Cardiac muscle cell (in vitro differentiated cells and primary cell): ENCODE measurements at regions not wholly inside any gene's neighbourhood (a gene's known extent, or its start where the extent isn't known, plus 50 kb on each side); places are given as distances from the start of the nearest gene placed in this dataset.

ENCODE experiments used
- DNase-seq, 2 donors: peaks; one replicate each; pipeline versions ENCODE4 v3.0.0 to v3.0.0-alpha.2; 2010 to 2017; ENCODE audit warnings: low read depth in 1 of 2, low spot score in 1 of 2
- H3K27ac ChIP-seq: fragments of 200-600 bp; sonication (generic); 2 replicates; pipeline ENCODE4 v1.5.1; 2016
- H3K27me3 ChIP-seq: fragments of 200-600 bp; sonication (generic); 2 replicates; pipeline ENCODE4 v1.6.0; 2016; ENCODE audit warnings: control low read depth
- H3K36me3 ChIP-seq: fragments of 200-600 bp; sonication (generic); 2 replicates; pipeline ENCODE4 v1.5.1; 2016; ENCODE audit warnings: control low read depth
- H3K4me1 ChIP-seq: fragments of 200-600 bp; sonication (generic); 2 replicates; pipeline ENCODE4 v1.8.1; 2017; ENCODE audit warnings: low read depth, mild to moderate bottlenecking, mixed run types
- H3K4me3 ChIP-seq: fragments of 200-600 bp; sonication (generic); 2 replicates; pipeline ENCODE4 v1.5.1; 2016; ENCODE audit warnings: mild to moderate bottlenecking
- H3K9me3 ChIP-seq: fragments of 200-600 bp; sonication (generic); 2 replicates; pipeline ENCODE4 v1.5.1; 2017; ENCODE audit warnings: low read depth, mild to moderate bottlenecking, control low read depth
- CTCF ChIP-seq: IDR thresholded peaks from 2 replicates; pipeline ENCODE4 v1.5.1; 2012; ENCODE audit warnings: low read depth, mild to moderate bottlenecking, low read length

GRCh38 chr7:35334506-35334905, 80.6 kb upstream of the TBX20 start:
- TF ChIP-seq CTCF, result no peak
- Histone ChIP-seq H3K9me3 (no peaks in the 10 kb centered on the region), H3K36me3 (no peaks in the 10 kb centered on the region), H3K4me1 (peaks cover 45% of the 10 kb centered on the region), H3K27me3 (no peaks in the 10 kb centered on the region), H3K4me3 (no peak overlapping the region), H3K27ac (peak overlapping the region; percentile 98)
- DNase-seq, result no peak

- Histone ChIP-seq H3K27me3 (no peaks in the 10 kb centered on the region), H3K9me3 (no peaks in the 10 kb centered on the region), H3K4me3 (no peak overlapping the region), H3K27ac (peak overlapping the region; percentile 98), H3K4me1 (peaks cover 45% of the 10 kb centered on the region), H3K36me3 (no peaks in the 10 kb centered on the region)
- TF ChIP-seq CTCF, result no peak
- no peak for DNase-seq
Observed at GRCh38 chr7:35333265-35333664, 79.4 kb upstream of the TBX20 start.

GRCh38 chr7:35331730-35332678, 78.1 kb upstream of the TBX20 start:
- DNase-seq, result peak in 1 of 2 donors; percentile 75
- H3K4me3 ChIP-seq, result peak overlapping the region; percentile 6
- H3K36me3 ChIP-seq, result no peaks in the 10 kb centered on the region
- H3K9me3 ChIP-seq, result no peaks in the 10 kb centered on the region
- H3K27me3 ChIP-seq, result no peaks in the 10 kb centered on the region
- TF ChIP-seq CTCF, result no peak
- peak overlapping the region; percentile 98 for H3K27ac ChIP-seq
- peaks cover 42% of the 10 kb centered on the region for H3K4me1 ChIP-seq

- TF ChIP-seq CTCF, result no peak
- Histone ChIP-seq H3K4me3 (no peak overlapping the region), H3K36me3 (no peaks in the 10 kb centered on the region), H3K27ac (no peak overlapping the region), H3K9me3 (no peaks in the 10 kb centered on the region), H3K4me1 (peaks cover 28% of the 10 kb centered on the region), H3K27me3 (no peaks in the 10 kb centered on the region)
- no peak for DNase-seq
Observed at GRCh38 chr7:35329026-35329425, 75.1 kb upstream of the TBX20 start.

GRCh38 chr7:35319606-35320005, 65.7 kb upstream of the TBX20 start:
- no peak for TF ChIP-seq CTCF
- DNase-seq, result no peak
- H3K27me3 ChIP-seq, result no peaks in the 10 kb centered on the region
- H3K4me3 ChIP-seq, result no peak overlapping the region
- no peaks in the 10 kb centered on the region for H3K4me1 ChIP-seq
- no peaks in the 10 kb centered on the region for H3K36me3 ChIP-seq
- no peaks in the 10 kb centered on the region for H3K9me3 ChIP-seq
- H3K27ac ChIP-seq, result no peak overlapping the region
